ENCODE measurements at regions not wholly inside any gene's neighbourhood (a gene's known extent, or its start where the extent isn't known, plus 50 kb on each side); places are given as distances from the start of the nearest gene placed in this dataset.

- H3K27ac Mint-ChIP-seq (ENCODE audit: low read depth, unreplicated experiment), result no peak overlapping the region
- H3K4me1 Mint-ChIP-seq (ENCODE audit: insufficient read depth, unreplicated experiment), result no peaks in the 10 kb centered on the region
- H3K27me3 Mint-ChIP-seq (ENCODE audit: insufficient read depth, unreplicated experiment), result no peaks in the 10 kb centered on the region
- CTCF ChIA-PET, result no interaction called here
- POLR2A ChIA-PET, result no interaction called here
- intact Hi-C loops (cut with micrococcal nuclease), result no loop called here
- H3K9me3 Mint-ChIP-seq (ENCODE audit: unreplicated experiment), result no peaks in the 10 kb centered on the region
- DNase-seq (ENCODE audit: unreplicated experiment), result no peak
- H3K36me3 Mint-ChIP-seq (ENCODE audit: insufficient read depth, unreplicated experiment), result no peaks in the 10 kb centered on the region
- H3K4me3 Mint-ChIP-seq (ENCODE audit: unreplicated experiment), result no peak overlapping the region
- no TSS peak for BruUV-seq (replicated peaks)
- TF ChIP-seq CTCF (IDR thresholded peaks at IDR 0.05; ENCODE audit: unreplicated experiment), result no peak
These were observed 331.3 kb upstream of the PROX1 start for GRCh38 chr1:213656503-213656902.

DNA sequence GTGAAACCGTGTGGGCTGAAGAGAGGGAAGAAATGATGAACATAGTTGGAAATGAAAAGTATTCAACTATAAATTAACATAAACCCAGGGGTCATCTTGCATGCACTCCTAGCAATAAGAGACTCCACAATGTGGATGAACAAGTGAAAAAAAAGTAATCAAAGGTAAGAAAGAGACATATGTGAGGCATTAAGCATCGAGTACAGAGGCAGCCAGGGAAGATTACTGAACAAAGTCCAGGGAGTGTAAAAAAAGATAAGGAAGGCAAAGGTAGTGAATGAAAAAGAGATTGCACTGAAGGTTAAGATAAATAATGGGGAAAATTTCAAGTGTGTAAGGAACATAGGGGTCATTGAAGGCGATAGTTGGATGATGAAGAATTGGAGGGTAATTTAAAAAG lies 330.8 kb upstream of the PROX1 start:
- H3K4me1 Mint-ChIP-seq (ENCODE audit: insufficient read depth, unreplicated experiment), result no peaks in the 10 kb centered on the region
- H3K36me3 Mint-ChIP-seq (ENCODE audit: insufficient read depth, unreplicated experiment), result no peaks in the 10 kb centered on the region
- no peak for DNase-seq (ENCODE audit: unreplicated experiment)
- intact Hi-C loops (cut with micrococcal nuclease), result no loop called here
- BruUV-seq (replicated peaks), result no TSS peak
- H3K27ac Mint-ChIP-seq (ENCODE audit: low read depth, unreplicated experiment), result no peak overlapping the region
- no peak for TF ChIP-seq CTCF (IDR thresholded peaks at IDR 0.05; ENCODE audit: unreplicated experiment)
- CTCF ChIA-PET, result interaction anchor here (0.6 kb wide), 1 partner anchor 672 kb away, joined by 3 read pairs; no protein-coding TSS in a partner anchor
- no peak overlapping the region for H3K4me3 Mint-ChIP-seq (ENCODE audit: unreplicated experiment)
- no peaks in the 10 kb centered on the region for H3K27me3 Mint-ChIP-seq (ENCODE audit: insufficient read depth, unreplicated experiment)
- no peaks in the 10 kb centered on the region for H3K9me3 Mint-ChIP-seq (ENCODE audit: unreplicated experiment)
- POLR2A ChIA-PET, result interaction anchor here (0.6 kb wide), 1 partner anchor 201 kb away, joined by 4 read pairs; no protein-coding TSS in a partner anchor

GRCh38 chr1:213657879-213658278 lies 329.9 kb upstream of the PROX1 start:
- Mint-ChIP-seq H3K36me3 (ENCODE audit: insufficient read depth, unreplicated experiment) (no peaks in the 10 kb centered on the region), H3K27me3 (ENCODE audit: insufficient read depth, unreplicated experiment) (peaks cover 7% of the 10 kb centered on the region), H3K4me1 (ENCODE audit: insufficient read depth, unreplicated experiment) (no peaks in the 10 kb centered on the region), H3K9me3 (ENCODE audit: unreplicated experiment) (no peaks in the 10 kb centered on the region), H3K4me3 (ENCODE audit: unreplicated experiment) (no peak overlapping the region), H3K27ac (ENCODE audit: low read depth, unreplicated experiment) (no peak overlapping the region)
- BruUV-seq (replicated peaks), result no TSS peak
- intact Hi-C loops (cut with micrococcal nuclease), result no loop called here
- ChIA-PET POLR2A (no interaction called here), CTCF (interaction anchor here (1.0 kb wide), 1 partner anchor 11 kb away, joined by 4 read pairs; no protein-coding TSS in a partner anchor)
- no peak for TF ChIP-seq CTCF (IDR thresholded peaks at IDR 0.05; ENCODE audit: unreplicated experiment)
- DNase-seq (ENCODE audit: unreplicated experiment), result no peak

- intact Hi-C loops (cut with micrococcal nuclease), result no loop called here
- no peak overlapping the region for H3K4me3 Mint-ChIP-seq (ENCODE audit: unreplicated experiment)
- peaks cover 13% of the 10 kb centered on the region for H3K27me3 Mint-ChIP-seq (ENCODE audit: insufficient read depth, unreplicated experiment)
- no peak for DNase-seq (ENCODE audit: unreplicated experiment)
- TF ChIP-seq CTCF (IDR thresholded peaks at IDR 0.05; ENCODE audit: unreplicated experiment), result no peak
- POLR2A ChIA-PET, result no interaction called here
- H3K9me3 Mint-ChIP-seq (ENCODE audit: unreplicated experiment), result no peaks in the 10 kb centered on the region
- CTCF ChIA-PET, result interaction anchor here (1.0 kb wide), 1 partner anchor 10 kb away, joined by 4 read pairs; no protein-coding TSS in a partner anchor
- no TSS peak for BruUV-seq (replicated peaks)
- no peaks in the 10 kb centered on the region for H3K36me3 Mint-ChIP-seq (ENCODE audit: insufficient read depth, unreplicated experiment)
- no peak overlapping the region for H3K27ac Mint-ChIP-seq (ENCODE audit: low read depth, unreplicated experiment)
- no peaks in the 10 kb centered on the region for H3K4me1 Mint-ChIP-seq (ENCODE audit: insufficient read depth, unreplicated experiment)
These were observed 329.3 kb upstream of the PROX1 start for GRCh38 chr1:213658457-213658856.

Measured in MCF 10A (cell line).